ENCODE measurements at regions not wholly inside any gene's neighbourhood (a gene's known extent, or its start where the extent isn't known, plus 50 kb on each side); places are given as distances from the start of the nearest gene placed in this dataset.

- Histone ChIP-seq H4K8ac (ENCODE audit: low read depth in 2 of 2, low read length in 2 of 2) (peak overlapping the region; percentile 20 to 48; a peak in 3 of 4 replicates), H2AFZ (replicated peaks; ENCODE audit: low read length, poor library complexity) (peak overlapping the region; percentile 36), H3K9me1 (ENCODE audit: insufficient read depth, low read length) (peaks cover 15% of the 10 kb centered on the region), H3K4ac (ENCODE audit: low read depth, low read length) (peak overlapping the region; percentile 44), H3K23ac (ENCODE audit: low read depth, low read length) (0 out of 2 replicates have a peak overlapping the region, but pooled peaks have one; percentile 5), H2BK20ac (ENCODE audit: low read depth, low read length) (peak overlapping the region; percentile 91), H3K4me2 (ENCODE audit: low read depth, low read length) (peak overlapping the region; percentile 30; the same call in 1 of the 2 replicates), H3K56ac (ENCODE audit: extremely low read depth, insufficient read depth, low read length) (no peak overlapping the region), H3K36me3 (ENCODE audit: control insufficient read depth, insufficient read depth, low read length) (no peaks in the 10 kb centered on the region), H3K9ac (ENCODE audit: low read depth, low read length) (no peak overlapping the region), H4K5ac (ENCODE audit: low read depth, low read length) (peak overlapping the region; percentile 27; the same call in 1 of the 2 replicates), H3K9me3 (ENCODE audit: control insufficient read depth, insufficient read depth, low read length) (no peaks in the 10 kb centered on the region), H3K79me1 (ENCODE audit: low read depth in 1 of 2, low read length in 2 of 2) (no peaks in the 10 kb centered on the region), H3K14ac (replicated peaks; ENCODE audit: low read depth, low read length) (peak overlapping the region; percentile 61), H4K91ac (ENCODE audit: insufficient read depth, low read depth, low read length) (0 out of 2 replicates have a peak overlapping the region, but pooled peaks have one; percentile 20), H2AK5ac (ENCODE audit: low read depth, low read length) (peak overlapping the region; percentile 55; the same call in 1 of the 2 replicates), H2BK5ac (ENCODE audit: low read depth, low read length, poor library complexity, severe bottlenecking) (peak overlapping the region; percentile 75), H4K20me1 (ENCODE audit: insufficient read depth, low read length) (no peaks in the 10 kb centered on the region), H3K18ac (ENCODE audit: low read depth, low read length) (peak overlapping the region; percentile 69; the same call in 1 of the 2 replicates), H3K27ac (ENCODE audit: insufficient read depth, low read length) (peak overlapping the region; percentile 26; the same call in 1 of the 2 replicates), H3K4me1 (ENCODE audit: control insufficient read depth, insufficient read depth, low read length) (peaks cover 10% of the 10 kb centered on the region), H3K27me3 (ENCODE audit: control insufficient read depth, insufficient read depth, low read length) (no peaks in the 10 kb centered on the region), H2BK15ac (ENCODE audit: low read depth, low read length) (peak overlapping the region; percentile 60; the same call in 2 of the 3 replicates), H2AK9ac (replicated peaks; ENCODE audit: low read depth, low read length, poor library complexity) (no peak overlapping the region), H3K4me3 (ENCODE audit: insufficient read depth, low read depth, low read length) (no peak overlapping the region), H2BK120ac (ENCODE audit: low read depth, low read length) (peak overlapping the region; percentile 75)
- ATAC-seq (ENCODE audit: low read depth), result peak; percentile 13; the same call in 1 of the 2 replicates
- POLR2A ChIA-PET (ENCODE audit: unreplicated experiment), result no interaction called here
- 100% methylated on average over 1 of the region's 1 CpG; no CpG with 5 or more reads in 1 of the 2 experiments for WGBS, 2 experiments (ENCODE audit: extremely low coverage in 2 of 2, insufficient read length in 1 of 2)
- dilution Hi-C loops (cut with HindIII; ENCODE audit: low sequenced_read_pairs, unreplicated experiment) (no loop called here), intact Hi-C loops (cut with micrococcal nuclease) (loop anchor here (10.0 kb wide), 1 partner anchor 382 kb away; the partner anchor contains the start of gene SEMA5A), in situ Hi-C loops (cut with MboI; ENCODE audit: low sequenced_read_pairs) (no loop called here)
- peak; percentile 25 for DNase-seq
- CTCF ChIA-PET, result interaction anchor here (1.3 kb wide), 1 partner anchor 9 kb away, joined by 3 read pairs; no protein-coding TSS in a partner anchor
- no TSS peak for BruUV-seq (replicated peaks)
- TF ChIP-seq MAFK (IDR thresholded peaks at IDR 0.05; ENCODE audit: low read depth, low read length), result peak; percentile 96
- no peak for TF ChIP-seq MXI1 (IDR thresholded peaks at IDR 0.05; ENCODE audit: borderline replicate concordance, low read depth, low read length)
- TF ChIP-seq BHLHE40 (IDR thresholded peaks at IDR 0.05; ENCODE audit: low read depth, low read length), result no peak
Observed at GRCh38 chr5:9927106-9927505, 297.0 kb upstream of the TAS2R1 start.

All from IMR-90 (cell line).